Esophagus (tissue), 2 donors: ENCODE measurements at regions not wholly inside any gene's neighbourhood (a gene's known extent, or its start where the extent isn't known, plus 50 kb on each side); places are given as distances from the start of the nearest gene placed in this dataset.

Experiments
- H3K27ac ChIP-seq, 2 donors: one replicate each; pipeline ENCODE4 v1.5.1; 2013; ENCODE audit warnings: low read depth in 2 of 2, mild to moderate bottlenecking in 2 of 2, inconsistent platforms in 1 of 2, low read length in 1 of 2, moderate library complexity in 1 of 2
- H3K27me3 ChIP-seq, 2 donors: one replicate each; pipeline ENCODE4 v1.6.1; 2013; ENCODE audit warnings: low read length in 2 of 2, control low read depth in 1 of 2, mild to moderate bottlenecking in 1 of 2; ENCODE audit not compliant: insufficient read depth in 2 of 2, control insufficient read depth in 1 of 2
- H3K36me3 ChIP-seq, 2 donors: one replicate each; pipeline ENCODE4 v1.6.1; 2013; ENCODE audit warnings: low read length in 1 of 2; ENCODE audit not compliant: control insufficient read depth in 2 of 2, insufficient read depth in 2 of 2
- H3K4me1 ChIP-seq, 2 donors: one replicate each; pipeline ENCODE4 v1.6.1; 2013; ENCODE audit warnings: low read length in 1 of 2; ENCODE audit not compliant: control insufficient read depth in 2 of 2, insufficient read depth in 2 of 2
- H3K4me3 ChIP-seq, 2 donors: one replicate each; pipeline ENCODE4 v1.5.1; 2013; ENCODE audit warnings: low read length in 2 of 2, mild to moderate bottlenecking in 2 of 2, low read depth in 1 of 2, moderate library complexity in 1 of 2
- H3K9me3 ChIP-seq, 2 donors: one replicate each; pipeline ENCODE4 v1.6.1; 2013; ENCODE audit warnings: mild to moderate bottlenecking in 2 of 2, low read depth in 1 of 2, low read length in 1 of 2, moderate library complexity in 1 of 2; ENCODE audit not compliant: control insufficient read depth in 2 of 2, insufficient read depth in 1 of 2
- WGBS, 2 donors: extraction: QIAGEN DNeasy Blood & Tissue Kit; methylation state at CpG; one replicate each; pipeline ENCODE4 v1.1.7; 2013; 5-methylcytosine and 5-hydroxymethylcytosine counted together
- donor health status: healthy with polysubstance abuse.
- donor health status: Bipolar disorder and iron deficiency.

DNA sequence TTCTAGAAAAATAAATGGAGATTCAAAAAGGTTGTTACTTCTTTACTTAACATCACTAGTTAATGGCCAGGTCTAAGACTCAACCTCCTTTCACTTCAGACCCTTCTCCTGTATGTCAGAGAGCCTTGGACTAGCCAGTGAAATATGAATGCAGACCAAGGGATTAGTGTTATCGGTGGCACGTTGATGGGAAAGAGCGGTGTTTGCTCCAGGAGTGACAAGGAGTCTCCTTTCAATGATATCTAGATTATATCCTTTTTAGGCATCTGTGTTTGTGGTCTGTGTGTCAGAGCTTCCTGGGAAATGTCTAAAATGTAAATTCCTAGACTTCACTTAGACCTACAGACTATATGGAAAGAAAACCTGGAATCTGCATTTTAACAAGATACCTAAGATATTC is 658.0 kb upstream of the KCNMB2 start:
- no peak overlapping the region for H3K27ac ChIP-seq
- WGBS, 2 donors: 91 to 92% methylated on average over 3 of the region's 3 CpGs
- H3K4me3 ChIP-seq: no peak overlapping the region
- no peaks in the 10 kb centered on the region for H3K36me3 ChIP-seq
- no peaks in the 10 kb centered on the region for H3K4me1 ChIP-seq
- H3K27me3 ChIP-seq: no peaks in the 10 kb centered on the region
- H3K9me3 ChIP-seq: no peaks in the 10 kb centered on the region

DNA sequence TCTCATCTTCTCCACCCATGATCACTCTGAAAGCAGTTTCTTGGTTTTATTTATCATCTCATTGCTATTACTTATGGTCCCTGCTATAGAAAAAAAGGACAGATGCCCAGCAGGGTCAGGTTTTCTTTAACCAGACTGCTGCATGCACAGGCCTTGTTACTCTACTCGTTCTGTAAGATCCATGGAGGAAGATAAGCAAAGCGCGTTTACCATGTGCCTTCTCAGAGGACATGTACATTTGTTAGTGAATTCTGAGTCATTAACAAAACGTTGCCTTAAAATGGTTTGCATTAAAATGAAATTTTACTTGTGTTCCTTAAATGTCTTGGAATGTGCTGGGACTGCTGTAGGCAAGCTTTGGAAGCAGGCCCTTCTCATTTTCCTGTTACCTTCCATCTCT is 657.3 kb upstream of the KCNMB2 start:
- H3K4me1 ChIP-seq: no peaks in the 10 kb centered on the region
- H3K4me3 ChIP-seq: no peak overlapping the region
- H3K27me3 ChIP-seq: no peaks in the 10 kb centered on the region
- 75 to 85% methylated on average over 4 of the region's 4 CpGs for WGBS, 2 donors
- H3K27ac ChIP-seq: no peak overlapping the region
- no peaks in the 10 kb centered on the region for H3K36me3 ChIP-seq
- no peaks in the 10 kb centered on the region for H3K9me3 ChIP-seq

DNA sequence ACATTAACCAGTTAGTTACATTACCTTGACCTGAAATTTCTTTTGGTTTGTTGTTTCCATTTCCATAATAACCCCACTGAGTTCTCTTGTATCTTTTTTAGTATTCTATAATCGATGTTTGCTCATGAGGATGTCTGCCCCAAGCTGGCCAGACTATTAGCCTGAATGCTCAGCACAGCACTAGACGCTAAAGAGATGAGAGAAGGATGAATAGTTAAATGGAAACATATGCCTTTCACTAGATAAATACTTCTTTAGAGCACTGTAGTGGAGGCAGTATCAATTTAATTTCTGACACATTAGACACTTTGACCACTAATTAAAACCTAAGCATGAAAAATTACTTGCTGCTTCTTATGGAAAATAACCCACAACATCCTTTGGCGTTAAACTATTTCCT is 654.9 kb upstream of the KCNMB2 start:
- no peak overlapping the region for H3K4me3 ChIP-seq
- no peak overlapping the region for H3K27ac ChIP-seq
- WGBS, 2 donors: 86 to 89% methylated on average over 3 of the region's 3 CpGs
- H3K27me3 ChIP-seq: no peaks in the 10 kb centered on the region
- H3K4me1 ChIP-seq: no peaks in the 10 kb centered on the region
- no peaks in the 10 kb centered on the region for H3K36me3 ChIP-seq
- no peaks in the 10 kb centered on the region for H3K9me3 ChIP-seq

DNA sequence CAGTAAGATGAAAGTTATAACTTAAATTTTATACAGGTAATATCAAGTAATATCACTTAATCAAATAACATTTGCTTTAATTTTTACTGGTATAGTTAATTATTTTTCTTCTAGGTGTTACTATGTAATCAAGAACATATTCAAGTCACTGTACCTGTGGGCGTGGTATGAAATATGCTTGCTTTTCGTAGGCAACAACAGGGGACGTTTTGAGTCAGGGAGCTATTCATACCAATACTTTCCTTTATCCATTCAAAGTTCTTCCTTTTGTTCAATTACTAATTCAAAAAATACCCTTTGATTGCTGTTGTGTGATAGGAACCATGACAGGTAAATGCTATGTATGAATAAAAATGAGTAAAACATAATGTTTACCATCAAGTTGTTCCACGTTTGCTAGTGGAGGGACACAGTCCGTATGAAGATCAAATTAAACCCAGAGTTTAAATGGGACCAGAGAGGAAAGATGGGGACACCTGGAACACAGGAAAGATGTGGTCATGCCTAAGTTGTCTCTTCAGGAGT is 654.0 kb upstream of the KCNMB2 start:
- Histone ChIP-seq H3K9me3 (no peaks in the 10 kb centered on the region), H3K36me3 (no peaks in the 10 kb centered on the region), H3K27me3 (no peaks in the 10 kb centered on the region), H3K4me3 (no peak overlapping the region), H3K27ac (no peak overlapping the region), H3K4me1 (no peaks in the 10 kb centered on the region)
- WGBS, 2 donors: 86 to 88% methylated on average over 5 of the region's 5 CpGs

DNA sequence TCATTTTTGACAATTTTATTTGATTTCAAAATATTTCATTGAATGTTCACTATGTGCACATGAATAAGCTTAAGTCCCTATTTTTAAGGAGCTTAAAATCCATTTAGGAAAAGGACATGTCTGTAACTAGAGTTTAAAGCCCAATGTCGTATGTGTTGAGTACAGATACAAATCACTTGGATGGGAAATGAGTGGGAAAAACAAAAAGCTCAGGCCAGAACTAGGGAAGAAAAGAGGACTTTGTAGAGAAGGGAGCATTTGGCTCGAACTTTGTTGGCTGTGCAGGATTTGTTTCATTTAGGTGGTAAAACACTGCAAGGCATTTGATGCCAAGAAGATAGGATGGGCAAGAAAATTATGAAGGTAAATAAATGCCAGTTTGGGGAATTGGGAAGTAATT is 653.1 kb upstream of the KCNMB2 start:
- no peaks in the 10 kb centered on the region for H3K9me3 ChIP-seq
- no peaks in the 10 kb centered on the region for H3K27me3 ChIP-seq
- H3K4me1 ChIP-seq: no peaks in the 10 kb centered on the region
- H3K27ac ChIP-seq: no peak overlapping the region
- H3K4me3 ChIP-seq: no peak overlapping the region
- 43 to 55% methylated on average over 2 of the region's 2 CpGs for WGBS, 2 donors
- H3K36me3 ChIP-seq: no peaks in the 10 kb centered on the region

DNA sequence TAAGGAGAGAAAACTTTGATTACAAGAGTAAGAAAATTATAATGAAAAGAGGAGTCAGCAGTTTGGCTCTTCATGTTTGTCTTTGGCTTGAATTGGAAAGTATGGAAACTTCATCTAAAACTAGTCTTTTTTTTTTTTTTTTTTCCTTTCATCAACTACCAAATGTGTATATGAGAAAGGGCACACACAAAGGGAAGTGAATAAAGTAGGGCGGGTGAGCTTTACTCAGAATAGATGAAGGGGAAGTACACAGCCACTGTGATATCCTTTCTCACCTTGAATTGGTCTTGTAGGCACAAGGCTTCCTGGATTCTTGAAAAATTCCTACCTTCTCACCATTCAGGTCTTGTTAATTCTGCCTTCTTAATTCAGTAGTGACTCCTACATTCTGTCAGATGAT is 652.3 kb upstream of the KCNMB2 start:
- Histone ChIP-seq H3K36me3 (no peaks in the 10 kb centered on the region), H3K9me3 (no peaks in the 10 kb centered on the region), H3K4me3 (no peak overlapping the region), H3K27ac (no peak overlapping the region), H3K27me3 (no peaks in the 10 kb centered on the region), H3K4me1 (no peaks in the 10 kb centered on the region)
- WGBS, 2 donors: 71 to 77% methylated on average over 1 of the region's 1 CpG

DNA sequence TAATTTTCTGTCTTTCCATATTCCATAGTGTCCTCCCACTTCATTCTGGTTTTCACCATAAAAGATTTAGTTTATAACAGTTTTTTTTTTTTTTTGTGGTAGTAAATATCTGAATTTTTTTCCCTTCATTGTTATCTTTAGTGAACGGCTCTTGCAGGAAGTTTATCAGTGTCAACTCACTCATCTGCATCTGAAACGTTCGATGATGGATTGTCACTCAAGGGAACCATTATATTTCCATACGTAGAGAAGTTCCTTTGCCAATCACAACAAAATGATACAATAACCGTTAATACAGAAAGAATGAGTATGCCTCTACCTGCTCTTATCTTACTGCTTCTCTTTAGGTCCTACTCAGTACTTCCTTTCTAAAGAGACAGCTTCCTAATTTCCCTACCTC is 651.2 kb upstream of the KCNMB2 start:
- Histone ChIP-seq H3K36me3 (no peaks in the 10 kb centered on the region), H3K4me1 (no peaks in the 10 kb centered on the region), H3K27ac (no peak overlapping the region), H3K4me3 (no peak overlapping the region), H3K9me3 (no peaks in the 10 kb centered on the region), H3K27me3 (no peaks in the 10 kb centered on the region)
- WGBS, 2 donors: 82 to 83% methylated on average over 5 of the region's 5 CpGs

DNA sequence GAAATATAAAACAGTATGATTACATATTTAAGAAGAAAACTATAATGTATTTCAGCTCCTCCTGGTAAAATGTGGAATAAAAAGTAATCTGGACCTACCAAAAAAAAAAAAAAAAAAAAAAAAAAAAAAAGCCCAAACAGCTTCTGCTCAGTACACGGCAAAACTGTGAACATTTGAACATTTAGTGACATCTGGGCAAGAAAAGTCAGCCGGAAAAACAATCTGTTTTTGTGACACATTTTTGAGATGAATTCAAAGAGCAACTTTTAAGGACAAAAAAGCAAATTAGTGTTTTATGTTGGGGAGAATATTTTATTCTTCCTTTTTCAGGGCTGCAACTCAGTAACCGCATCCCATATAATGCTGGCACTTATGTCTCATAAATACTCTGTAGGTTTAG is 649.7 kb upstream of the KCNMB2 start:
- Histone ChIP-seq H3K4me3 (no peak overlapping the region), H3K9me3 (no peaks in the 10 kb centered on the region), H3K36me3 (no peaks in the 10 kb centered on the region), H3K27me3 (no peaks in the 10 kb centered on the region), H3K27ac (no peak overlapping the region), H3K4me1 (no peaks in the 10 kb centered on the region)
- 82% methylated on average over 3 of the region's 3 CpGs for WGBS, 2 donors

DNA sequence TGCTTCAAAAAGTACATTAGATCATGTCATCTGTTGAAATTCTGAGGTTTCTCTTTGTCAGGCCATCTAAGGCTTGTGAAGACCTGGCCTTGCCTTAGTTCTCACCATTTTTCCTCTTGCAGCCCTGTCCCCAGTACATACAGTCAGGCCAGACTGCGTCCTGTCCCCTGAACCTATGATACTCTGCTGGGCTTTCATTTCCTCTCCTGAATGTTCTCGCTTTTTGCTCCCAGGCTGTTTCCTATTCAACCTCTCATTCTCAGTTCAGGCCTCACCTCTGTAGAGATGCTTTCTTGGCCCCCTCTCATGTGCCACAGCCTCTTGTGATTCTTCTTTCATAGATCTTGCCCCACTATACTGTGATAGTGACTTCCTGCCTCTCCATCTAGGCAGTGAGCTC is 648.8 kb upstream of the KCNMB2 start:
- no peak overlapping the region for H3K27ac ChIP-seq
- 88 to 90% methylated on average over 2 of the region's 2 CpGs for WGBS, 2 donors
- no peaks in the 10 kb centered on the region for H3K9me3 ChIP-seq
- no peaks in the 10 kb centered on the region for H3K36me3 ChIP-seq
- H3K4me3 ChIP-seq: no peak overlapping the region
- H3K4me1 ChIP-seq: no peaks in the 10 kb centered on the region
- no peaks in the 10 kb centered on the region for H3K27me3 ChIP-seq

DNA sequence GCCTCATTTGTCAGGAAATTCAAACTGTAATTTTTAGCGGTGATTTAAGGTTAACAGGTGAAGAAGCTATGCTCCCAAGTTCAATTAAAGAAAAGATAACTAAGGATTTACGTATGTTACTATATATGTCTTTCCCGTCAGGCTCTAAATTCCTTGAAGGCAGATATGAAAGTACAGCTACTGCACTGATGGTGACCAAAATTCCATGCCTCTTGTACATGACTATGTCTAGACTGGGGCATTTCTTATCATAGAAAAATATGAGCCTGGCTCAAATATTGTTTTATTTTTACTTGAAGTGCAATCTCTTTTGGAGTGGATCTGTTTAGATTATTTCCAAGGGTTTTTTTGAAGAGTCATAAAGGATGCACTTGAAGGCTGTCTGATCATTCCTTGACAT is 647.1 kb upstream of the KCNMB2 start:
- WGBS, 2 donors: 96 to 98% methylated on average over 3 of the region's 3 CpGs
- no peaks in the 10 kb centered on the region for H3K27me3 ChIP-seq

More for the DNA sequence above, 647.1 kb upstream of the KCNMB2 start:
- H3K36me3 ChIP-seq: no peaks in the 10 kb centered on the region
- H3K4me3 ChIP-seq: no peak overlapping the region
- H3K27ac ChIP-seq: no peak overlapping the region
- H3K9me3 ChIP-seq: no peaks in the 10 kb centered on the region
- no peaks in the 10 kb centered on the region for H3K4me1 ChIP-seq
